HG02571 (cell line): ENCODE measurements at regions not wholly inside any gene's neighbourhood (a gene's known extent, or its start where the extent isn't known, plus 50 kb on each side); places are given as distances from the start of the nearest gene placed in this dataset.

Experiments
- ATAC-seq: cut with Tn5 transposase; IDR thresholded peaks from one replicate; pipeline ENCODE4 v1.9.1; 2021; ENCODE audit warnings: mild to moderate bottlenecking, moderate library complexity; ENCODE audit not compliant: unreplicated experiment

GRCh38 chr5:5805916-5806315 is 383.4 kb downstream of the ICE1 start:
- ATAC-seq, result no peak

GRCh38 chr5:5804478-5805233 is 382.2 kb downstream of the ICE1 start:
- no peak for ATAC-seq

GRCh38 chr5:5800801-5801761 is 378.6 kb downstream of the ICE1 start:
- ATAC-seq, result no peak

DNA sequence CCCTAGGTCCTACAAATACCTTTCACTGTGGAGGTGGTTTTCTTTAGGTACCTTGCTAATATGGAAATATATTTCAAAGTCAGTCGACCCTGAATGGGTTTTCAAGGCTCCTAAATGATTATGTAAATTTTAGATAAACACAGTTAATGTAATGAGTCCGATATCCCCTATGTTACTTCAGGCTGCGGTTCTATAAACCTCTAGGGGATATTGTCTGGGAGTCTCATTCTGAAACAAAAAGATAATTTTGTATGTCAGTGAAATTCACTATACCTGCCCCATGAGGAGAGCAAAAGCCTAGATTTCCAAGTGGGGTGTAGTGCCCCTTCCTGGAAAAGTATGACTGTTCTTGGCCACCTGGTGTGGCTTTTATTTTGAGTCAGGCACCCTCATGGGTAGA is 377.3 kb downstream of the ICE1 start:
- no peak for ATAC-seq

DNA sequence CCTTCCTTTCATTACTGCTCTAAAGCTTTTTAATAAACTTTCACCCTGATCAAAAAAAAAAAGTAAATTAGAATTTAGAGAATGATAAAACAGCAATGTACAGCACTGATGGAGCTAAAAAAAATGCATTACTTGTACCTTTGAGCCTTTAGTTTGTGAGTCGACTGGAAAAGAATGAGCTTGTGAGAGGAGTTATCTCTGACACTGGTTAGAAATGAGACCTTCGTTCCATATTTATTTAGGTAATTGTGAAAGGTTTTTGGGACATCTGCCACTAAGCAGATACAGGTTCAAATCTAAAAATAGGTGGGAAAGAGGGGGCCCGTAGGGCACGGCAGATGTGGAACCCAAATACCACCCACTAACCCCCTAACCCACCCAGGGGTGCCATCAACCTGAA is 376.8 kb downstream of the ICE1 start:
- ATAC-seq, result no peak

GRCh38 chr5:5798462-5798861 is 376.0 kb downstream of the ICE1 start:
- no peak for ATAC-seq

DNA sequence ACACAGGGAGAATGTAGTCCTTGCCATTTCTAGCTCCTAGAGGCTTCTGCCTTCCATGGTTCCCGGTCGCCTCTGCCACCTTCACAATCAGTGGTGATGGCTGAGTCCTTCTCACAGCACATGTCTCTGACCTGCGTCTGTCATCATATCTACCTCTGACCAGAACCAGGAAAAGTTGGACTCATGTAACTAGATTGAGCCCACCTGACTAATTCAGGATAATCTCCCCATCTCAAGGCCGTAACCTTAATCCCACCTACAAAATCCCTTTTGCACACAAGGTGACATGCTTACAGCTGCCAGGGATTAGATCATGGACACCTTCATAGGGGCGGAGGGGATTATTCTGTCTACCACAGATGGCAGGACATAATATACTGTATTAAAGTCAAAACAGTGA is 375.6 kb downstream of the ICE1 start:
- ATAC-seq, result no peak

DNA sequence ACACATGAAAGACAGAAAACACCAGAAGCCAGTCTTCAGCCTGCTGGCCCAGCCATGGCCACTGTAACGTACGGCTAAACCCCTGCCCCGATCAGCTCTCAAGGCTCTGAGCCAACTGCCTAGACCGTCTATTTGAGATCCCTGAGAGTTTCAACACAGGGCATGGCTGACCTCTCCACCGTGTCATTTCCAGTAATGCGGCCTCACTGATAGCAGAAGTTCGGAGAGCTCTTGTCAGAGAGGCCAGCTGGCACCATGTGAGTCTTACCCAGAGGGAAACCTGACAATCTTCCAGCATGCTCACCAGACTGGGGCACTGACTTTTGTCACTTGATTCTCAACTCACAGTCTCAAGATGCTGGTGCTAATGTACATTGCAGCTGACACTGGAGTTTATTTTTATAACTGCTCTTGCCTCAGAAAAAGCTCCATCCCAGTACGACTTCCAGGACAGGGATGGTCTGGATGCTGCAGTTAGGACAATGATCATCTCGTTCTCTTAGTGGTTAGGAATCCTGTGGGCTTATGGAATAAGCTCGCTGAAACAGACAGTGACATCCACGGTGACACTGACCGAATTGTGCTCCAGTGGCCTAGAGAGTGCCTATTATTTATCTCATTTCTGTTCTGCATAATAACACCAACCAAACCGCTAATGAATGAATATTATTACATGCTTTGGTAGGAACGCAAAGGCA is 372.7 kb downstream of the ICE1 start:
- ATAC-seq, result no peak

- no peak for ATAC-seq
These were observed 371.7 kb downstream of the ICE1 start for GRCh38 chr5:5794118-5794560.

- ATAC-seq, result no peak
These were observed 371.0 kb downstream of the ICE1 start for GRCh38 chr5:5793242-5794117.

DNA sequence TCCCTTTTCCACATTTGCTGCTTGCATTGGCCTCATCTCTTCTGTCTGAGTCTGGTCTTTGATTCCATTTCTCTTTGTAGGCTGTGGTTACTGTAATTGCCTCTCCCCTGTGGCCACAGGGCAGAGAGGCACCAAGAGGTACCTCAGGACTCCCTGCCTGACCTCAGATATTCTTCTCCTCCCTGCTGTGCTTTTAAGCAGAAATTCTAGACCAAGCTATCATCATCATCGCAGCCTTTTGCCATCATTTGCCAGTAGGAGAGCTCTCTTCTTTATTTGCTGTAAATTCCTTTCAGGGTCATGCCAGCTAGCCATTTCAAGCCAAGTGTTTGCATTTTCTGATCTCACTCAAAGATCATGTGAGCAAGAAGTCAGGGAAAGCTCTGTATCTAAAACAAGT is 369.6 kb downstream of the ICE1 start:
- no peak for ATAC-seq

- no peak for ATAC-seq
These were observed 366.3 kb downstream of the ICE1 start for GRCh38 chr5:5788793-5789192.

DNA sequence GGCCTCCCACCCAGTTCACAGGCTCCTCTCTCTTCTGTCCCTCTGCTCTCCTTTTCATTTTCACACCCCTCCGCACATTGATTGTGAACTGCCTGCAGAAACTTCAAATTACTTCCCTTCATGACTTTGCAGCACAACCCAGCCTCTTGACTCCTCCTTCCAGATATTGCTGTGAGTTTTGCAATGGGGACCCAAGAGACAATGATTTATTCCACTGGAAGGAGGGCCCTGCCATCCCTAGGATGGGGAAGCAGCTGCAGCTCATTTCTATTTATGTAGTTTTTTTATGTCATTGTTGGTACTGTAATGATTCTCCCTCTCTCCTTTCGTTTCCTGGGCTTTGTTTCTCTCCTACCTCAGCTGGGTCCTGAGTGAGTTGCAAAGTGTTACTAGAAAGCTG is 364.9 kb downstream of the ICE1 start:
- ATAC-seq, result no peak

DNA sequence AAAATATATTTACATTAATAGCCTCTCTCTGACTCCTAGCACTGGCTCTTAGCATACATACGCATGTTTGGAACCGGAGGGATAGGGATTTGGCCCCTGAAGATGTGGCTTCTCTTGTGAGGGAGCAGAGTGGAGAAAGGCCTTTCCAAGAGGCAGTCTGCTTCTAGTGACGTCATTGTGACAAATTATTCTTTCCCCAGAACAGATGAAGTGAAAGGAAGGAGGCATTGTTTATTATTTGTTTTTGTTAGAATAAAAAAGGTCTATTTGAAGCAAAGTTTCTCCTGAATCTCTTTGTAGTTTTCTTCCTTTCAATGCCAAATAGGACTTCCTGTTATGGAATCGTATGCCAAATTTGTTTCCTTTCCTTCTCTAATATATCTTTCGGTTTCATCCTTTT is 361.6 kb downstream of the ICE1 start:
- ATAC-seq, result no peak

DNA sequence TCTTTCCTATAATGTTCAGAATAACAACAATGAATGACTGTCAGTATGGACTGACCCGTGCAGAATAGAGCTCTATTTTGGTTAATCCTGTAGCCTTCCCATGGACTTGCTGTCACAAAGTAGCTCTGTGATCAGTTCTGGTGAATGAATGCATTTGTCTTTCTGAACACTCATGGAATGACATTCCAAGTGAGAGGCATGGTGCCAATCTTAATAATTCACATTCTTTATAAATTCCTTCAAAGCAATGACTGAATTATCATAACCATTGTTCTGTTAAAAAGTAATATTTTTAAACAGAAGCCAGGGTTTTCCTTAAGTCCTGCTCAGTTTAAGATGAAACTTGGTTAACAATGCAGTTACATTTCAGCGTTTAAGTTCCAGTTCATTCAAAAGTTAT is 360.5 kb downstream of the ICE1 start:
- no peak for ATAC-seq

DNA sequence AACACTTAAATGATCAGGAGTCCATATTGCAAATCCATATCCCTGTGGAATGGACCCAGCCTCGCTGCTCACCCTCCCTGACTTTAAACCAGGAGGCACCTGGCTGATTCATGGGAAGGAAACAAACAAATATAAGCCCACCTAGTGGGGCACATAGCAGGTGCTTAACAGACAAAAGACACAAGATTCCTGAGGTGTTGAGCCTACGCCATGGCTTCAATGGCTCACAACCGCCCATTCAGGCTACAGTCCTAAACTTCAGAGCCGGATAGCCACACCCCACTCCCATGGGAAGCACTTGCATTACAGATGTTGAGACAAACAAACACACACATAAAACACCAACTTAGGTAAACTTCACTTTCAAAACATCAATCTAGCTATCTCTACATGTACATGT is 359.9 kb downstream of the ICE1 start:
- ATAC-seq, result no peak

- ATAC-seq, result no peak
These were observed 358.9 kb downstream of the ICE1 start for GRCh38 chr5:5781335-5781734.

DNA sequence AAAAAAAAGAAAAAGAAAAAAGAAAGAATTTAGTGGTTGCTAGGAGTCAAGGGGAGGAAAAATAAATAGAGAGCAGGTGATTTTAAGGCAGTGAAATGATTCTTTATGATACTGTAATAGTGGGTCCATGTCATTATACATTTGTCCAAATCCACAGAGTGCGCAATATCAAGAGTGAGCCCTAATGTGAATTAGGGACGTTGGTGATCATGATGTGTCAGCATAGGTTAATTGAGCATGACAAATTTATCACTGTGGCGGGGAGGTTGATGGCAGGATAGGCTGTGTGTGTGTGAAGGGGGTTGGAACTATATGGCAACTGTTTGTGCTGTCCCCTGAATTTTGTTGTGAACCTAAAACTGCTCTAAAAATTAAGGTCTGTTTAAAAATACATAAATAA is 357.8 kb downstream of the ICE1 start:
- ATAC-seq, result no peak

- ATAC-seq, result no peak
These were observed 354.5 kb downstream of the ICE1 start for GRCh38 chr5:5777013-5777412.

DNA sequence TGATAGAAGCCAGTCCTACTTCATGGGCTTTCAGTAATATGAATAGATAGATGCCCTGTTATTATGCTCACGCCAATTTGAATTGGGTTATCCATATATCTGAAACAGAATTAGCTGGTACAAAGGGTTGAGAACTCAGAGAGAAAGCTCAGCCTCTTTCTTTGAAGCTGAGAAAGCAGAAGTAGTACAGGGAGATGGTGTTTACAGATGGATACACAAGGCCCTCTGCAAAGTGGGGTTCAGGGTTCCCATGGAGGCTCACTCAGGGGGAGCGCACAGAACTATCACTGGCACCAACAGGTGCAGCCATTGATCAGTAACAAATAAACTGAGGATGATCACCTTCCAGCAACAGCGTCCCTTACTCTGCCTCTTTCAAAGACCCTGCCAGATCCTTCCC is 349.7 kb downstream of the ICE1 start:
- no peak for ATAC-seq
